Panc1 (cell line): ENCODE measurements at regions not wholly inside any gene's neighbourhood (a gene's known extent, or its start where the extent isn't known, plus 50 kb on each side); places are given as distances from the start of the nearest gene placed in this dataset.

Experiments
- ATAC-seq: fragments of 200-7000 bp; cut with Tn5 transposase; 2 replicates; pipeline ENCODE4 v1.9.1; 2020; ENCODE audit warnings: mild to moderate bottlenecking, moderate library complexity
- BruUV-seq: library from RNA; stranded (reverse); fragments of 400-500 nt; replicated peaks from 2 replicates; lab custom pipeline; 2021; lab: Mats Ljungman, UMichigan
- CTCF ChIA-PET: fragments of 300-600 bp; sonication (Branson Sonifier 250); formaldehyde crosslinking; loops from one replicate; lab custom pipeline; 2022; ENCODE audit warnings: antibody characterized with exemption; lab: Charles Lee
- POLR2A ChIA-PET: fragments of 300-600 bp; sonication (Branson Sonifier 250); formaldehyde crosslinking; loops from one replicate; lab custom pipeline; 2022; ENCODE audit warnings: antibody characterized with exemption; lab: Charles Lee
- DNase-seq: peaks from one replicate; pipeline ENCODE4 v3.0.0-alpha.2; 2010; ENCODE audit warnings: low read depth, low spot score
- H3K27ac ChIP-seq: 2 replicates; pipeline ENCODE4 v1.5.1; 2011; ENCODE audit warnings: mild to moderate bottlenecking, low read length, inconsistent platforms
- H3K27me3 ChIP-seq: fragments of 200-500 bp; sonication (Bioruptor generic); 2 replicates; pipeline ENCODE4 v1.6.0; 2014; ENCODE audit warnings: low read length, inconsistent platforms; ENCODE audit not compliant: control insufficient read depth, insufficient read depth
- H3K36me3 ChIP-seq: fragments of 200-500 bp; sonication (Bioruptor generic); 2 replicates; pipeline ENCODE4 v1.5.1; 2014; ENCODE audit warnings: inconsistent platforms, mild to moderate bottlenecking, low read length, moderate library complexity; ENCODE audit not compliant: control insufficient read depth, insufficient read depth
- H3K4me1 ChIP-seq: 2 replicates; pipeline ENCODE4 v1.5.1; 2011; ENCODE audit warnings: inconsistent platforms, mild to moderate bottlenecking, low read length, moderate library complexity; ENCODE audit not compliant: control insufficient read depth, insufficient read depth
- H3K4me3 ChIP-seq, 2 experiments: 2 replicates each; pipeline ENCODE4 v1.5.1; 2011 to 2012; ENCODE audit warnings: low read depth in 2 of 2, low read length in 2 of 2, mild to moderate bottlenecking in 2 of 2, inconsistent platforms in 1 of 2, moderate library complexity in 1 of 2
- H3K9me3 ChIP-seq: fragments of 200-500 bp; sonication (Bioruptor generic); 2 replicates; pipeline ENCODE4 v1.5.1; 2014; ENCODE audit warnings: low read depth, mild to moderate bottlenecking, inconsistent platforms, low read length, moderate library complexity; ENCODE audit not compliant: control insufficient read depth, insufficient read depth
- POLR2AphosphoS5 ChIP-seq: IDR thresholded peaks from 2 replicates; pipeline ENCODE4 v1.6.1; 2012; ENCODE audit warnings: mild to moderate bottlenecking, low read depth, low read length, moderate library complexity
- SIN3A ChIP-seq: IDR thresholded peaks from 2 replicates; pipeline ENCODE4 v1.6.1; 2012; ENCODE audit warnings: low read depth, mild to moderate bottlenecking, low read length, moderate library complexity, borderline replicate concordance; ENCODE audit not compliant: insufficient read depth
- TCF7L2 ChIP-seq: IDR thresholded peaks from 2 replicates; pipeline ENCODE4 v1.6.1; 2011; ENCODE audit warnings: mild to moderate bottlenecking, low read depth, low read length, inconsistent platforms
- in situ Hi-C: cut with HindIII; loops from 2 replicates; pipeline ENCODE4 v1.10.0; 2016; ENCODE audit warnings: low sequenced_read_pairs, low pct_unique_long_range_greater_than_20kb
- intact Hi-C: fragments of 100-400 bp; cut with micrococcal nuclease; formaldehyde crosslinking; loops from one replicate; pipeline ENCODE4 v1.10.0; 2022; ENCODE audit not compliant: unreplicated experiment
- TF ChIP-seq, protein P1 (sequence below): fragments of 450-650 bp; IDR thresholded peaks from 2 replicates; pipeline ENCODE4 v1.5.1; 2017; ENCODE audit warnings: mild to moderate bottlenecking
- TF ChIP-seq, protein P2 (sequence below), 2 experiments: IDR thresholded peaks; 2 replicates each; pipeline ENCODE4 v1.6.1; 2011 to 2012; ENCODE audit warnings: low read depth in 2 of 2, control low read depth in 1 of 2, low read length in 1 of 2, mild to moderate bottlenecking in 1 of 2, moderate library complexity in 1 of 2; ENCODE audit not compliant: insufficient read depth in 1 of 2

DNA sequence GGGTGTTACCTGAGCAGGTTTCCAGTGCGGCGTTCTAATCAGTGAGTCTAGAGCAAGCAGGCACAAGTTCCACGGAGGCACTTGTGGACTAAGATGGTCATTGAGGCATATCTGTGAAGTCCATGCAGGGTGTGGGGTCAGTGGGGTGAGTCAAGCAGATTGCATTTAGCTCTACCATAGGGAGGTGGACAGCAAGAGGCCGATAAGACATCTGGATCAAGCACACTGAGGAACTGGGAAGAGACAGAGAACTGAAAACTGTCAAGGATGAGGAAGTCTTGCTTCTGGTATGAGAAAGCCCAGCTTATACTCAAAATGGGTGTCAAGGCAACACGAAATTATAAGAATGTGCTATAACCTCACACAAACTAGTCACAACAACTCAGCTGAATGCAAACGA is 61.2 kb upstream of the SLC39A10 start:
- in situ Hi-C loops, result no loop called here
- ChIA-PET POLR2A (no interaction called here), CTCF (no interaction called here)
- ATAC-seq (no peak), DNase-seq (no peak)
- no peak overlapping the region for H3K27ac ChIP-seq
- BruUV-seq, result no TSS peak
- intact Hi-C loops, result no loop called here
- H3K4me1 ChIP-seq, result no peaks in the 10 kb centered on the region
- H3K36me3 ChIP-seq, result no peaks in the 10 kb centered on the region
- 0 out of 2 replicates have a peak, but pooled peaks cover 4% of the 10 kb centered on the region for H3K9me3 ChIP-seq
- H3K4me3 ChIP-seq, result no peak overlapping the region
- TF ChIP-seq TCF7L2, result no peak
- no peak for TF ChIP-seq SIN3A
- TF ChIP-seq, protein P1, sequence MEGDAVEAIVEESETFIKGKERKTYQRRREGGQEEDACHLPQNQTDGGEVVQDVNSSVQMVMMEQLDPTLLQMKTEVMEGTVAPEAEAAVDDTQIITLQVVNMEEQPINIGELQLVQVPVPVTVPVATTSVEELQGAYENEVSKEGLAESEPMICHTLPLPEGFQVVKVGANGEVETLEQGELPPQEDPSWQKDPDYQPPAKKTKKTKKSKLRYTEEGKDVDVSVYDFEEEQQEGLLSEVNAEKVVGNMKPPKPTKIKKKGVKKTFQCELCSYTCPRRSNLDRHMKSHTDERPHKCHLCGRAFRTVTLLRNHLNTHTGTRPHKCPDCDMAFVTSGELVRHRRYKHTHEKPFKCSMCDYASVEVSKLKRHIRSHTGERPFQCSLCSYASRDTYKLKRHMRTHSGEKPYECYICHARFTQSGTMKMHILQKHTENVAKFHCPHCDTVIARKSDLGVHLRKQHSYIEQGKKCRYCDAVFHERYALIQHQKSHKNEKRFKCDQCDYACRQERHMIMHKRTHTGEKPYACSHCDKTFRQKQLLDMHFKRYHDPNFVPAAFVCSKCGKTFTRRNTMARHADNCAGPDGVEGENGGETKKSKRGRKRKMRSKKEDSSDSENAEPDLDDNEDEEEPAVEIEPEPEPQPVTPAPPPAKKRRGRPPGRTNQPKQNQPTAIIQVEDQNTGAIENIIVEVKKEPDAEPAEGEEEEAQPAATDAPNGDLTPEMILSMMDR, result no peak
- no peak for TF ChIP-seq POLR2AphosphoS5
- TF ChIP-seq, protein P2, sequence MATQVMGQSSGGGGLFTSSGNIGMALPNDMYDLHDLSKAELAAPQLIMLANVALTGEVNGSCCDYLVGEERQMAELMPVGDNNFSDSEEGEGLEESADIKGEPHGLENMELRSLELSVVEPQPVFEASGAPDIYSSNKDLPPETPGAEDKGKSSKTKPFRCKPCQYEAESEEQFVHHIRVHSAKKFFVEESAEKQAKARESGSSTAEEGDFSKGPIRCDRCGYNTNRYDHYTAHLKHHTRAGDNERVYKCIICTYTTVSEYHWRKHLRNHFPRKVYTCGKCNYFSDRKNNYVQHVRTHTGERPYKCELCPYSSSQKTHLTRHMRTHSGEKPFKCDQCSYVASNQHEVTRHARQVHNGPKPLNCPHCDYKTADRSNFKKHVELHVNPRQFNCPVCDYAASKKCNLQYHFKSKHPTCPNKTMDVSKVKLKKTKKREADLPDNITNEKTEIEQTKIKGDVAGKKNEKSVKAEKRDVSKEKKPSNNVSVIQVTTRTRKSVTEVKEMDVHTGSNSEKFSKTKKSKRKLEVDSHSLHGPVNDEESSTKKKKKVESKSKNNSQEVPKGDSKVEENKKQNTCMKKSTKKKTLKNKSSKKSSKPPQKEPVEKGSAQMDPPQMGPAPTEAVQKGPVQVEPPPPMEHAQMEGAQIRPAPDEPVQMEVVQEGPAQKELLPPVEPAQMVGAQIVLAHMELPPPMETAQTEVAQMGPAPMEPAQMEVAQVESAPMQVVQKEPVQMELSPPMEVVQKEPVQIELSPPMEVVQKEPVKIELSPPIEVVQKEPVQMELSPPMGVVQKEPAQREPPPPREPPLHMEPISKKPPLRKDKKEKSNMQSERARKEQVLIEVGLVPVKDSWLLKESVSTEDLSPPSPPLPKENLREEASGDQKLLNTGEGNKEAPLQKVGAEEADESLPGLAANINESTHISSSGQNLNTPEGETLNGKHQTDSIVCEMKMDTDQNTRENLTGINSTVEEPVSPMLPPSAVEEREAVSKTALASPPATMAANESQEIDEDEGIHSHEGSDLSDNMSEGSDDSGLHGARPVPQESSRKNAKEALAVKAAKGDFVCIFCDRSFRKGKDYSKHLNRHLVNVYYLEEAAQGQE (IDR thresholded peaks at IDR 0.05; ENCODE audit: insufficient read depth in 1 of 2, low read depth in 2 of 2, low read length in 1 of 2), result no peak
- H3K27me3 ChIP-seq, result no peaks in the 10 kb centered on the region

DNA sequence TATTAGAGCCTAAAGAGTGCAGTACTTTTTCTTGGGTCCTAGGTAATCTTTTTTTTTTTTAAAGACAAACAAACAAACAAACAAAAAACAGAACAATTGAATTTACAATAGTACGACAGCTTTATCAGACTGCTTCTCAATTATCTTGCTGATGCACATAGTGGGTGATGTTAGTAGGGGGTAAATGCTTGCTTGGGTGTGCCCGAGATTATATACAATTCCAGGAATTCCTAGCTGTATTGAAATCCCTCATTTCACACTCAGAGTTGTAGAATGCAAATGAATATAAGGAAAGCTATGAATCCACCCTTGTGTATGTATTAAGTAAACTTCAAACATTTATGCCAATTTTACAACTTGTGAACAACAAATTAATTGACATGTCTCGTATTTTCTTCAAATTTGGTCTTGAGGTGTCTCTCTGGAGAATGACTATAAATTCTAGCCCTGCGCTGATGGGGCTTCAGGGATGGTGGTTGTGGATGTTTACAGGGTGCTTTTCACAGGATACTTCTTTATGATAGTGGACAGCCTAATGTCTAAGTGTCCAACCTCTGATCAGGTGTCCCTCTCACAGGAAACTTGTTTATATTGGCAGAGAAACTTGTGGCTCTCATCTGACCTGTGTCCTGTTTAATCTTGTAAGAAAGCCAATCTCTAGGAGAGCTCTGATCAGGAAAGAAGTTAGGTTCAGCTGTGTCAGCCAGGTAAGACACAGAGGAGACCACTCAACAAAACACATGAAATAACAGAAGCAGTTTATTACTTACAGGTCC is 61.9 kb upstream of the SLC39A10 start:
- Histone ChIP-seq H3K27me3 (no peaks in the 10 kb centered on the region), H3K9me3 (0 out of 2 replicates have a peak, but pooled peaks cover 4% of the 10 kb centered on the region), H3K4me3 (no peak overlapping the region), H3K4me1 (no peaks in the 10 kb centered on the region), H3K36me3 (no peaks in the 10 kb centered on the region), H3K27ac (no peak overlapping the region)
- in situ Hi-C loops (no loop called here), intact Hi-C loops (no loop called here)
- DNase-seq, result no peak
- no peak for ATAC-seq
- POLR2A ChIA-PET, result interaction anchor here (0.7 kb wide), 1 partner anchor 72 kb away, joined by 5 read pairs; no protein-coding TSS in a partner anchor
- no TSS peak for BruUV-seq
- TF ChIP-seq, protein P2 (IDR thresholded peaks at IDR 0.05; ENCODE audit: insufficient read depth in 1 of 2, low read depth in 2 of 2, low read length in 1 of 2), result no peak
- TF ChIP-seq, protein P1, result no peak
- TF ChIP-seq TCF7L2 (no peak), POLR2AphosphoS5 (no peak), SIN3A (no peak)
- CTCF ChIA-PET, result no interaction called here
